Uterus (tissue), 2 donors: ENCODE measurements at regions not wholly inside any gene's neighbourhood (a gene's known extent, or its start where the extent isn't known, plus 50 kb on each side); places are given as distances from the start of the nearest gene placed in this dataset.

ENCODE experiments used
- CTCF ChIP-seq, 4 experiments: fragments of 200-600 bp in 2 of 4; fragments of 450-650 bp in 2 of 4; sonication (generic) in 2 of 4; IDR thresholded peaks; one replicate each; pipeline ENCODE4 v1.5.1; 2016 to 2019; ENCODE audit warnings: antibody characterized with exemption in 4 of 4, mild to moderate bottlenecking in 2 of 4, moderate library complexity in 1 of 4
- POLR2A ChIP-seq, 2 donors: fragments of 450-650 bp; IDR thresholded peaks; one replicate each; pipeline ENCODE4 v1.6.1; 2016; ENCODE audit warnings: antibody characterized with exemption in 2 of 2, mild to moderate bottlenecking in 1 of 2, moderate library complexity in 1 of 2

DNA sequence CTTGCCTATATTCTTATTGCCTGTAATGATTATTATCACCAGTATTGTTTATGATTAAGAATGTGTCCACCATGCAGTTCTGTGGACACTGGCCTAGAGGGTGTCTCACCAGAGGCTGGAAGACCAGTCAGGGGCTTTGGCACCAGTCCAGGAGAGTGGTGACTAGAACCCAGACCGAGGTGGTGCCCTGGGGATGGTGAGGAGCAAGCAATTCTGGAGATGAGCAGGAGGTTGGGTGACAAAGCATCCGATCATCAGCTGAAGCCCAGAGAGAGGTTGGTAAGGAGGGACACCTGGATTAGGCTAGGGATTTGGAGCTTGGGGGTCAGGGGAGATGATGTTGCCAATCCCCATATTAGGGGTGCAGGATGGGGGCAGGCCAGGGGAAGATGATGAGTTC is 124.4 kb downstream of the EMX2 start:
- TF ChIP-seq CTCF (IDR thresholded peaks at IDR 0.05) (no peak), POLR2A (IDR thresholded peaks at IDR 0.05) (no peak)
